IMR-90 (cell line): ENCODE measurements at regions not wholly inside any gene's neighbourhood (a gene's known extent, or its start where the extent isn't known, plus 50 kb on each side); places are given as distances from the start of the nearest gene placed in this dataset.

Experiments
- BHLHE40 ChIP-seq: fragments of 150-350 bp; IDR thresholded peaks from 2 replicates; pipeline ENCODE4 v1.6.1; 2016; ENCODE audit warnings: mild to moderate bottlenecking, low read depth, low read length
- CEBPB ChIP-seq: IDR thresholded peaks from 2 replicates; pipeline ENCODE4 v1.6.1; 2012; ENCODE audit warnings: low read depth, low read length, improper control_type of control experiment
- CHD1 ChIP-seq: IDR thresholded peaks from 2 replicates; pipeline ENCODE4 v1.6.1; 2012; ENCODE audit warnings: low read depth, low read length, improper control_type of control experiment
- CTCF ChIP-seq: conservative IDR thresholded peaks from 2 replicates; pipeline ENCODE4 v1.5.1; 2012; ENCODE audit warnings: mild to moderate bottlenecking, low read depth, low read length, improper control_type of control experiment
- FOS ChIP-seq: fragments of 150-350 bp; IDR thresholded peaks from 2 replicates; pipeline ENCODE4 v1.6.1; 2016; ENCODE audit warnings: low read depth, low read length
- MAFK ChIP-seq: IDR thresholded peaks from 2 replicates; pipeline ENCODE4 v1.6.1; 2012; ENCODE audit warnings: low read depth, low read length, improper control_type of control experiment
- MXI1 ChIP-seq: IDR thresholded peaks from 2 replicates; pipeline ENCODE4 v1.6.1; 2012; ENCODE audit warnings: low read depth, mild to moderate bottlenecking, low read length, moderate library complexity, borderline replicate concordance
- NFE2L2 ChIP-seq: fragments of 150-350 bp; IDR thresholded peaks from 2 replicates; pipeline ENCODE4 v1.6.1; 2016; ENCODE audit warnings: low read depth, mild to moderate bottlenecking, low read length
- POLR2A ChIP-seq: IDR thresholded peaks from 2 replicates; pipeline ENCODE4 v1.6.1; 2012; ENCODE audit warnings: mild to moderate bottlenecking, low read depth, low read length
- RAD21 ChIP-seq: IDR thresholded peaks from 2 replicates; pipeline ENCODE4 v1.6.1; 2012; ENCODE audit warnings: low read length, improper control_type of control experiment
- RFX5 ChIP-seq: IDR thresholded peaks from 2 replicates; pipeline ENCODE4 v1.8.0; 2012; ENCODE audit warnings: low read depth, mild to moderate bottlenecking, low read length, moderate library complexity
- SMC3 ChIP-seq: fragments of 150-350 bp; IDR thresholded peaks from 2 replicates; pipeline ENCODE4 v1.6.1; 2016; ENCODE audit warnings: low read depth, mild to moderate bottlenecking, antibody characterized with exemption, low read length, moderate library complexity
- USF2 ChIP-seq: fragments of 150-350 bp; IDR thresholded peaks from 2 replicates; pipeline ENCODE4 v1.6.1; 2017; ENCODE audit warnings: mild to moderate bottlenecking, antibody characterized with exemption, low read length, low read depth
- TF ChIP-seq, protein P1 (sequence below): fragments of 150-350 bp; IDR thresholded peaks from 2 replicates; pipeline ENCODE4 v1.6.1; 2016; ENCODE audit warnings: low read depth, mild to moderate bottlenecking, low read length, moderate library complexity, borderline replicate concordance

GRCh38 chr1:73701826-73702225, 496.1 kb downstream of the LRRIQ3 start:
- TF ChIP-seq POLR2A, result no peak
- TF ChIP-seq MAFK, result no peak
- TF ChIP-seq FOS, result no peak
- no peak for TF ChIP-seq USF2
- no peak for TF ChIP-seq CTCF
- no peak for TF ChIP-seq NFE2L2
- TF ChIP-seq RAD21, result no peak
- TF ChIP-seq, protein P1, sequence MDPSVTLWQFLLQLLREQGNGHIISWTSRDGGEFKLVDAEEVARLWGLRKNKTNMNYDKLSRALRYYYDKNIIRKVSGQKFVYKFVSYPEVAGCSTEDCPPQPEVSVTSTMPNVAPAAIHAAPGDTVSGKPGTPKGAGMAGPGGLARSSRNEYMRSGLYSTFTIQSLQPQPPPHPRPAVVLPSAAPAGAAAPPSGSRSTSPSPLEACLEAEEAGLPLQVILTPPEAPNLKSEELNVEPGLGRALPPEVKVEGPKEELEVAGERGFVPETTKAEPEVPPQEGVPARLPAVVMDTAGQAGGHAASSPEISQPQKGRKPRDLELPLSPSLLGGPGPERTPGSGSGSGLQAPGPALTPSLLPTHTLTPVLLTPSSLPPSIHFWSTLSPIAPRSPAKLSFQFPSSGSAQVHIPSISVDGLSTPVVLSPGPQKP, result no peak
- TF ChIP-seq BHLHE40, result no peak
- TF ChIP-seq CEBPB, result no peak
- no peak for TF ChIP-seq SMC3
- no peak for TF ChIP-seq RFX5
- no peak for TF ChIP-seq MXI1
- TF ChIP-seq CHD1, result no peak
